ENCODE measurements at regions not wholly inside any gene's neighbourhood (a gene's known extent, or its start where the extent isn't known, plus 50 kb on each side); places are given as distances from the start of the nearest gene placed in this dataset.
A peak's percentile ranks its signal among the peaks of the same experiment; 100 is the strongest.
"Not testable (repeated sequence)": the region's sequence is repeated elsewhere in the genome, so short reads cannot be mapped to it uniquely, and the experiment has no call there.

DNA sequence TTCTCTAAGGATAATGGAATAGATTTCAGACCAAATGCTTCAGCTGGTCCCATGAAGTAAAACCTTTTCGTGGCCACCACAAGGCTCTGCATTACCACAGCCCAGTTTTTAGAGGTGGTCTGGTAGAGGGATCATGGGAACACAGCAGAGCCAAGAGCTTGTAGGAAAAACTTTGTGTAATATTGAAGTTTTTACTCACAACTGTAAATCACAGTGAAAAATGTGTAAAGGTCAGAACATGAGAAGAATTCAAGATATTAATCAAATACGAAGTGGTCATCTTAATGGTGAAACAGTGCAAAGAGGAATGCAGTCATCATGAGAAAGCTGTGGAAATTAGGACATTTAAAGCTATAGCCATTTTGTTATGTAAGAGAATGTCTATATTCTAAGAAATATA, 197.5 kb downstream of the NPR3 start:
- no peak for DNase-seq
- intact Hi-C loops (cut with DNase I) = no loop called here

DNA sequence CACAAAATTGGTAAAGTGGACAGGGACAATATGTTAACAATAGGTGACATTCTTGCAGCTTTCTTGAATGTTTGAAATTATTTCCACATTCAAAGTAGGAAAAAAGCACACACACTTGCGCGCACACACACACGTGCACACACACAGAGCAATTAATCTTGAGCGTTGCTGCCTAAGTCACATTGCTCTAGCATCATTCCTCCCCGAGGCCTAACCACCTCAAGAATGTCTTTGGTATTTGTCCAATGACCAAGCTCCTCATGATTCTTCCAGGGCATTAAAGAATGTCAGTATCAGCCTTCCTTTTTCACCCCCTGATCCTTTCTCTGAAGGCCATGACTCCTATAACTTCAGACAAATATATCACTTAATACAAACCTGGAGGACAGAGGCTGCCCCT, 198.1 kb downstream of the NPR3 start:
- no peak for DNase-seq
- intact Hi-C loops (cut with DNase I) = no loop called here

DNA sequence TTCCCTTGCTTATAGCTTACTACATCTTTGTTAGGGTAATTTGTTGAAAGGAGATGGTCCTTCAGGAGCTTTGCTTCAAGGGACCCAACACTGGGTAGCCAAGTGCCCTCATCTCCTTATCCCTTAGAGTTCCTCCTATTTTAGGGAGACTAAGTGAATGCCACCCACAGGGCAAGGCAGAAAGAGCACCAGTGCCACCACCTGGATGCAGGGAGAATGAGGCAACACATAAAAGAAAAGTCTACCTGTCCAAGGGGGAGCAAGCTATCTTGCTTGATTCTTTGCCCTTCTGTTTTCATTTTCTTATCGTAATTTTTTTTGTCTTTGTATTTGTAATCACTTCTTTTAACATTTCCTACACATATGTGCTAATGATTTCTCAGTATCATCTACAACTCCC, 205.5 kb downstream of the NPR3 start:
- peak in 1 of 42 donors; percentile 3 for DNase-seq
- intact Hi-C loops (cut with DNase I) = no loop called here

DNA sequence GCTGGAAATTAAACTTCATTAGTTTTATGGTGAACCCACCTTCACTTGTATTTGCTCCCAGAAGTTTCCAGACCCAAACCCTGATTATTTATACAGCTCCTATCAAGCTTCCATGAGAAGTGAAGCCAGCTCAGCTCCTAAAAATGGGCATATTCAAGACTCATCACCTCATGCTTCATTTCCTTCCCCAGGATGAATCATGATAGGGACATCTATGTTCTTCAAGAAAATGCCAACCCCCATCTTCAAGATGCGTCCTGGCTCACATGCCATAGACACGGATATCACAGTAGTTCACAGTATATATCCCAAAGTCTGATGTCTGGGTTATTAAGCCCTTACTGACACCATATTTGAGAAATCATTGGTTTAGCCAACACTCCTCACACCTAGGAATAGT, 217.6 kb downstream of the NPR3 start:
- DNase-seq = no peak
- intact Hi-C loops (cut with DNase I) = no loop called here

DNA sequence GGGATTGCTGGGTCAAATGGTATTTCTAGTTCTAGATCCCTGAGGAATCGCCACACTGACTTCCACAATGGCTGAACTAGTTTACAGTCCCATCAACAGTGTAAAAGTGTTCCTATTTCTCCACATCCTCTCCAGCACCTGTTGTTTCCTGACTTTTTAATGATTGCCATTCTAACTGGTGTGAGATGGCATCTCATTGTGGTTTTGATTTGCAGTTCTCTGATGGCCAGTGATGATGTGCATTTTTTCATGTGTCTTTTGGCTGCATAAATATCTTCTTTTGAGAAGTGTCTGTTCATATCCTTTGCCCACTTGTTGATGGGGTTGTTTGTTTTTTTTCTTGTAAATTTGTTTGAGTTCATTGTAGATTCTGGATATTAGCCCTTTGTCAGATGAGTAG, 220.3 kb downstream of the NPR3 start:
- intact Hi-C loops (cut with DNase I); DNase-seq: not testable (repeated sequence)

DNA sequence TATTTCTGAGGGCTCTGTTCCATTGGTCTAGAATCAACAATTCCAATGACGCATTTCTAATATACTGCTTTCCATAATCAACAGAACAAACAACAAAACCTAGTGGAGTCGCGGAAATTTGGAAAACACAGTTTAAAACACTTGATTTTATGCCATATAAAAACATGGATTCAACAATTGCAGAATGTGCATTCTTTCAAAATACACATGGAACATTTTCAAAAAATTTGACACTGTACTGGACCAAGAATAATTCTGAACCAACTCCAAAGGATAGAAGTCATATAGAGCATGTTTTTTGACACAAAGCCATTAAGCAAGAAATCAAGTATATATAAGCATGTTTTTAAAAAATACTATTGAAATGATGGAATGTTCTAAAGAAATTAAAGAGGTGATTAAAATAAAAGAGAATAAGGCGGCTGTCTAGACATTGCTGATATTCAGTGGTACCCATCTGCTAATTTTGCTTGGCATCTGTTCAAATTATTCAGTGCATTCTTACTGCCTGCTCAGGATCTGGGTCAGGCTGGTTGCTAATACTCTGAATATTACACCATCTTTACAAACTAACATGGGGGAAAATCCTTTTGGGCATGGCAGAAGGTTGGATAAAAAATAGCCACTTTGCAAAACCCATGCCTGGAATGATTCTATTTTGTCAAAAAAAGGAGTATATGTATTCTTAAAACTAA, 221.3 kb downstream of the NPR3 start:
- DNase-seq = no peak
- intact Hi-C loops (cut with DNase I) = no loop called here

DNA sequence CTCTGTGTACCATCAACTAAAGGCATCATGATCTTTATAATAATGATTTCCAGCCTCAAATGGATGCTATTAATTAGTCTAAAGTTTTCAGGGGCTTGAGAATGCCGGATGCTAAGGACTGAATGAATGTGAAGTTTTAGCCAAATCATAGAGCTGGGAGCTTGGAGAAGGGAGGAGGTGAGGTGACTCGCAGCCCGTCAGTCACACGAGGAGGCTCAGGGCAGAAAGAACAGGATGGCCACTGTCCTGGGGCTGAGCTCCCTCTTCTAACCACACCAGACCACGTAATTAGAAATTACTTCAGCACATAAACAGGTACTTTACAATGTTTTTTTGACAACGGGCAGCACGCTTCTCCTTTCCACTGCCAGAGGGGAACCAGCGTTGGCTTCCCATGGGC, 222.6 kb downstream of the NPR3 start:
- intact Hi-C loops (cut with DNase I) = no loop called here
- DNase-seq = no peak

DNA sequence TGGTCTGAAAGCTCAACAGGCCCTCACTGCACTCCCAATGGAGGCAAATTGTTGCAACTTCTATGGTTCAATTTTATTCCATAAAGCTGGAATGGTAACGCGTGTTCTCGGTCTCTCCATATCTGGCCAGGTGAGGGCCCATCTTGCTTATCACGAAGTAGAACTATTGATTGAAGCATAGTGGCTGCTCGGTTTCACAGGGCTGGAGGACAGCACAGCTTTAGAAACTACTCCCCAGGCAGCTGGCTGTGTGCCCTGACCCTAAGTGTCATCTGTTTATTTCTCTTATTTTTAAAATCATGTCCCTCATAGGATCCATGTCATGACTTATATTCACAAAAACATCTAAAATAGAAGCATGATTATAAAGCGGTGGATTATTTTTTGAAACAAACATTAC, 223.4 kb downstream of the NPR3 start:
- no peak for DNase-seq

DNA sequence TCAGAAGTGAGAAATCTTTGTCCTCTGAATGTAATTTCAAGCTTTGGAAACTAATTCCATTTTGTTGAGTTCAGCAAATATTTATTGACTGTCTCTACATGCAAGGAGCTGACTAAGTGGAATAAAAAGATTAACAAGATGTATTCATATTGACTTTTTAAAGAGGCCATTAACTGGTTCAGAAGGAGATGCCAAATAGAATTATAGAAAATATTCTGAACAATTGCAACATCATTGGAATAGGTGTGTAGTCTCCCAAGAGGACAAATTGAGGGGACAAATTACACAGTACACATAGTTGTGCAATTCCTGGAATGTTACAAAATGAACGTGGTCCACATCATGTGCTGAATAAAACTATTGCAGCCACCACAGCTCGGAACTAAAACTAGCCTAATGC, 224.2 kb downstream of the NPR3 start:
- intact Hi-C loops (cut with DNase I) = no loop called here
- DNase-seq = no peak

More for the DNA sequence above, 223.4 kb downstream of the NPR3 start:
- intact Hi-C loops (cut with DNase I) = no loop called here

DNA sequence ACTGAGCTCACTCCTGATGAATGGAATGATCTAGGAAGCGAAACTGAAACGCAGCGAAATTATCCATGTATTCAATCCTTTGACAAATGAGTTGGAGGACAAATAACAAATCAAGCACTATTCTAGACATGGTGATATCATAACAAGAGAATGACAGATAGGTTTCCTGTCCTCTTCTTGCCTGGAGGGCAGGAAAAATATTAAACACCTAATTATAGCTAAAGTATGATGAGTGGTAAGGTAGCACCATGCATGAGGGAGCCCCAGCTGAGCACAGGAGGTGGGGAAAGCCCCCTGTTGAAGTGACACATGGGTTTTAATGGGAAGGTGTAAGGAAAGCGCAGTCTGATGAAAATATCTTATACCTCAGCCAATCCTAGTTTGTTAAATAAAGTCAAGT, 225.2 kb downstream of the NPR3 start:
- no peak for DNase-seq
- intact Hi-C loops (cut with DNase I) = no loop called here

DNA sequence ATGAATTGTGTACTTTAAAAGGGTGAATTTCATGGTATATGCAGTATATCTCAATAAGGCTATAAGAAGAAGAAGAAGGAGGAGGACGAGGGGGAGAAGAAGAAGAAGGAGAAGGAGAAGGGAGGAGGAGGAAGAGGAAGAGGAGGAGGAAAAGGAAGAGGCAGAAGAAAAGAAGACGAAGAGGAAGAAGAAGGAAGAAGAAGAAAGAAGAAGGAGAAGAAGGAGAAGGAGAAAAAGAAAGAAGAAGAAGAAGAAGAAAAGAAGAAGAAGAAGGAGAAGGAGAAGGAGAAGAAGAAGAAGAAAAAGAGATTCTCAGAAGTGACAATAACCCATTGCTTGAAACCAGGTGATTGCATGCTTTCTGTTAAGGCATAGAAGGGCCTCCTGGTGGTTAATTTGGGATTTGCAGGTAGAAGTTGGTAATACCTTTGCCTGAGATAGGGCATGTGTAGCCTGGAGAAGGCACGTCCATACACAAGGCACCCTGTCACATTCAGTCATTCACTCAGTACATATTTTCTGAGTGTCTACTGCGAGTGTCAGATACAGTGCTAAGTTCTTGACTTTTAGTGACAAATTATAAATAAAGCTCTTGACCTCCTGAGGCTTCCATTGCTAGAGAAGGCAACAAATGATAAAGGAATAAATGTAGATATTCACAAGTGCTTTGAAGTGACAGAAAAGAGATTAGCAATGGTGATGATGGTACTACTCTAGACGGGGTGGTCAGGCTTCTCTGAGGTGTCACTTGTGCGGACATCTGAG, 231.3 kb downstream of the NPR3 start:
- DNase-seq = no peak
- intact Hi-C loops (cut with DNase I) = no loop called here

DNA sequence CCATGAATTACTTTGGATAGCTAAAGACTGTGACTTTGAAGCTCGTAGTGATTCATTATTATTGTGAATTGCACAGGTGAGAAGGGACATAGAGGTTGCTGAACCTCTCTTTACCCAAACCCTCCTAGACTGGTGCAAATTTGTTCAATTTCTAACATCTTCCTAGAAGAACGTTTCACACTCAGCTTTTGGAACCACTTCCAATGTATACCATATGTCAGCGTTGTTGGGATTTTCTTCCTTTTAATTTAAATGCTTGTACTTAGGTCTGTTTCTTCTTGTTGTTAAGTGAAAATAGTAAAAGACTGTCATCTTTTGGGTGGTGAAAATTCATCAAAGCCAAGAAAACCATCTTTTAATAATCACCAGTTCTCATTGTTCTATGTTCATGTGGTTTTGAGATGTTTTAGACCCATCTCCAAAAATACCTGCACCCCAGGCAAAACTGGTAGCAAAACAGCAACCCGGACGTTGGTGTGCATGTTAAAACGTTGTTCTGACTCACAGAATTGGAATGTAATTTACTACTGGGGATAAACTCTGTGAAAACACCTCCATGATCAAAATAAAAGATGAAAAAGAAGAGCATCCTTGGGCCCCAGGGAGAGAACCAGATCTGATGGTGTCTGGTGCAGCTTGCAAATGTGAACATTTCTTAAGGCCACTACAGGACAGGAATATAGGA, 238.3 kb downstream of the NPR3 start:
- intact Hi-C loops (cut with DNase I) = no loop called here
- no peak for DNase-seq

DNA sequence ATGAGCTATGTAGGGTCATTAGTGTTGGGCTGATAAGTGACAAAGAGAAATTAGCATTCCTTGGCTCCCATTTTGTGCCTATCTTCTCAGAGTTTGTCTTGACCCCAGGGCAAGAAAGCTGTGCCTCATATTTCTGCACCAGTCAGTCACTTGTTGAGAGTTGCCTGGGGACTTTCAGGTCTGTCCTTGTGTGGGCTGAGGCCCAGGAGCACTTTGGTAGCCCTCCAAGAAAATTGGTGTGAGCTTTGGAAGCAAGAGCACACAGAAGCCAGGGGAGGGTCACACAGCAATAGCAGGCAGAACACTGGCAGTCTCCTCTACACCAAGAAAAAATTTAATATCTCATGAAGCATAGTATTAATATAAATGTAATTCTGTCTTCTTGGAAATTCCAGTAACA, 239.9 kb downstream of the NPR3 start:
- no peak for DNase-seq
- intact Hi-C loops (cut with DNase I) = no loop called here

DNA sequence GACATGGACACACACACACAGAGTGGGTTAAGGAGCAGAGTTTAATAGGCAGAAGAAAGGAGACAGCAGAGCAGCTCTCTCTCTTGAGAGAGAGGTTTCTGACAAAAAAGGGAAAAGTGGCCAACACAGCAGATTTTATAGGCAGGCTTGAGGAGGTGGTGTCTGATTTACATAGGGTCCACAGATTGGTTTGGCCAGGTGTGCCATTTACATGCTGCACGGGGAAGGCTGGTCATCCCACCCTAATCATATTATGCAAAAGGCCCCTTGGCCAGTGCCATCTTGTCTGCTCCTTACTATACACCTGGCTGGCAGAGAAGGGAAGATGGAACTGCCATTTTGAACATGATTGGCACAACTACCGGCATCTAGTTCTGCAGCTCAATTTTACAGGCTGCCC, 240.8 kb downstream of the NPR3 start:
- DNase-seq = no peak
- intact Hi-C loops (cut with DNase I) = no loop called here

DNA sequence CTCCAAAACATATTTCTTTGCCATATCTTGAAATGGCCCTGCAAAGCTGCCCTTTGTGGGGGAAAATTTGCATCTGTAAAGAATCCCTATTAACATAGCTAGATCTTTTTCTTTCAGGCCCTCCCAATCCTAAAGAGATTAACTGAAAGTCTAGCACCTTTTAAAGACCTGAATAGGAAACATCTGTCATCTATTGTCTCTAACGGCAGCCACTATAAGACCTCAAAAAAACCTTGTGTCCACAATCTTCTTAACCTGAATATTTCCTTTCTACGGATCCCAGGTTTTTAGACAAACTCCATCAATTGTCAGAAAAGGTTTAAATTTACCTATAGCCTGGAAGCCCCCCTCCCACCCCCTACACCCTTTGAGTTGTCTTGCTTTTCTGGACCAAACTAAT, 241.3 kb downstream of the NPR3 start:
- DNase-seq; intact Hi-C loops (cut with DNase I): not testable (repeated sequence)

DNA sequence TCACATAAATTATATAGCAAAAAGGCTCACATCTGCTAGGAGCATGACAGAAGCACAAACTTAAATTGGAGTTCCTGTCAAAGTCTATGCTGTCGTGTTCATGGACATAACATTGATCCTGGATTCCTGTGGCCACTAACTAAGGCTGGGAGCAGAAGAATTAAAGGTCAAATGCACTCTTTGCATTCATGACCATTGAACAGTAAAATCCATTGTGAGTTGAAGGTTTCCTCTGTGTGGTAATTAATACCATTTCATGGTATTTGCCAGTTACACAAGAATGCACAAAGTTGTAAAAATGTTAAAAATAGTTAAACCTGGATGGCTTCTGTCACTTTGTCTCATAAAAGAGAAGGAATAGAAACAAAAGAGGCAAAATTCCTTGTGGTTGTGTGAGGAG, 242.6 kb downstream of the NPR3 start:
- intact Hi-C loops (cut with DNase I) = no loop called here
- no peak for DNase-seq

DNA sequence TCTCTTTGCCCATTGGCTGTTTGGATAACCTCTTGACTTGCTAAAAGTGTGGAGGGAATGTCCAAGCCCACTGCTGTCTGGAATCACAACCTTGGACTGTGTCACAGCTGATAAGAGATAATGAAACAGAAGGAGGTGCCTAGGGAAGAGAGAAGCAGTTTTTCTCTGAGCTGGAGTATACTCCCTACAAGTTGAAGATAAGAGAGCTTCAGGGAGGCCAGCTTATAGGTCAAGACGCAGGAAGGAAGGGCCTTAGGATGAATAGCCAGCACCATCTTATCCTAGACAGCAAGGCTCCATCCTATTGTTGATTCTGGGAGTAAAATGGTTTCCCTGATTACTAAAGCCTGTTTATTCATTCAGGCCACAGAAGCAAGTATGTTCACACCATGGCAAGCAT, 244.7 kb downstream of the NPR3 start:
- intact Hi-C loops (cut with DNase I) = no loop called here
- DNase-seq = no peak

DNA sequence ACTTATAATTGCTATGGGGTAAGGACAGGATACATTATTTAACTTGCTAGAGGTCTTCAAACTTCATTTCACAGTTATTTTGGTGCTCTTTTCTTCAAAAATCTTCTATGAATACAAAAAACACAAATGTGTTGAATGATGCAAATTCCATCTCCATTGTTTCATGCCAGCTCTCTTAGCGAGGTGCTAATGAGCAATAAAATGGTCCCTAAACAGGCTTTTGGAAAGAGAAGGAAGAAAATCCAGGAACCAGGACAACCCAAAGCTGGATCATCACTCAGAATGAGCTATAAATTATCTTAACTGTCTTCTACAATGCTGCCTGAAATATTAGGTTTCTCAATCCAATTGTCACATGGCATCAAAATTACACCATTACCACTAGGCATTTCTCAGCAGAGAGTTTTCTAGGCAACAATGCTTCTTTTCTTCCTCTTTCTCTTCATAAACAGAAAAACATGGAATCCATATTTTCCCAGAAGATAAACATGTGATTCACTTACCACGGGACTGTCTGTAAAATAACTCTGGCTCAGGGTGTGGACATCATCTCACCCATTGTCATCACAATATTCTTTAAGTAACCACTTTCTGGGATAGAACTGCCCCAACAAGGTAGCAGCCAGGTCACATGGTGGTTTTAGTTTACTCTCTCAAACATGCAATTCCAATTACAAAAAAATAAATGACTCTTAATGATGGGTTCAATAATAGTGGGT, 249.4 kb downstream of the NPR3 start:
- no peak for DNase-seq
- intact Hi-C loops (cut with DNase I) = no loop called here

DNA sequence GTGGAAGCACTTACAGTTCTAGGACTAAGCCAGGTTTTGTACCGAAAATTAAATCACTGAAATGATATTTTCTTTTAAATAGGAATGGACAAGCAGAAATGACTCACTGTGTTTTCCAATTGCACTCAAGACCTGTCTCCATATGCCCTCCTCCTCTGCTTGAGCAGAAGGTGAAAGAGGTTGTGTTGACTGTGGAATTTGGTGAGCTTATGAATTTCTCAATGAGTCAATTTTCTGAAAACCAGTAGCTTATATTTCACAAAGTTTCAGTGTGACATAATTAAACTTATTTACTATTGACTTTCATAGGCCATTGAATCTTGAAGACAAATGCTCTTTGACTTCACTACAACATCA, 249.9 kb downstream of the NPR3 start:
- no peak for DNase-seq

DNA sequence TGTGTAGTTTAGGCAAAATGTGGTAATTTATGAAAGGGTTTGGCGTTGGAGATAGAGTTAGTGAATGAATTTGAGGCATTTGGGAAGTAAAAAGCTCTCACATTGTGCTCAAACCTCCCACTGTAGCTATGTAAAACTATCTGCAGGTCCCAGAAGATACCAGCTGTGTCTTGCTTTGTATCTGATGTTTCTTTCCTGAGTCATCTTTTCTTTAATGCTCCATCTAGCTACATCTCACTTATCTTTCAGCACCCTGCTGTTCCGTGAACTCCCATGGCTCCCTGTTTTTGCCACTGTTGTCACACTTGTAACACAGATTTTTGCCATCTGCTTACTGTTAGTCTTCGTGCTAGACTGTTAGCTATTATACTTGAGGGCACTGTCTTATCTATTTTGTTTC, 253.1 kb downstream of the NPR3 start:
- intact Hi-C loops (cut with DNase I) = no loop called here
- DNase-seq = no peak

More for the DNA sequence above, 249.9 kb downstream of the NPR3 start:
- intact Hi-C loops (cut with DNase I) = no loop called here

Measured in head of caudate nucleus (tissue), 42 donors.